ENCODE measurements at regions not wholly inside any gene's neighbourhood (a gene's known extent, or its start where the extent isn't known, plus 50 kb on each side); places are given as distances from the start of the nearest gene placed in this dataset.

- TF ChIP-seq, protein P1, sequence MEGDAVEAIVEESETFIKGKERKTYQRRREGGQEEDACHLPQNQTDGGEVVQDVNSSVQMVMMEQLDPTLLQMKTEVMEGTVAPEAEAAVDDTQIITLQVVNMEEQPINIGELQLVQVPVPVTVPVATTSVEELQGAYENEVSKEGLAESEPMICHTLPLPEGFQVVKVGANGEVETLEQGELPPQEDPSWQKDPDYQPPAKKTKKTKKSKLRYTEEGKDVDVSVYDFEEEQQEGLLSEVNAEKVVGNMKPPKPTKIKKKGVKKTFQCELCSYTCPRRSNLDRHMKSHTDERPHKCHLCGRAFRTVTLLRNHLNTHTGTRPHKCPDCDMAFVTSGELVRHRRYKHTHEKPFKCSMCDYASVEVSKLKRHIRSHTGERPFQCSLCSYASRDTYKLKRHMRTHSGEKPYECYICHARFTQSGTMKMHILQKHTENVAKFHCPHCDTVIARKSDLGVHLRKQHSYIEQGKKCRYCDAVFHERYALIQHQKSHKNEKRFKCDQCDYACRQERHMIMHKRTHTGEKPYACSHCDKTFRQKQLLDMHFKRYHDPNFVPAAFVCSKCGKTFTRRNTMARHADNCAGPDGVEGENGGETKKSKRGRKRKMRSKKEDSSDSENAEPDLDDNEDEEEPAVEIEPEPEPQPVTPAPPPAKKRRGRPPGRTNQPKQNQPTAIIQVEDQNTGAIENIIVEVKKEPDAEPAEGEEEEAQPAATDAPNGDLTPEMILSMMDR (conservative IDR thresholded peaks at IDR 0.05; ENCODE audit: low read length), result no peak
- TF ChIP-seq EZH2phosphoT487 (IDR thresholded peaks at IDR 0.05; ENCODE audit: borderline replicate concordance, low read depth, low read length), result no peak
Measured at GRCh38 chr3:83559082-83559481, 1399.7 kb upstream of the CADM2 start.

All from OCI-LY7 (cell line).